NCI-H187 treated with DMSO at 0.1 percent for 48 hours (cell line): ENCODE measurements at regions not wholly inside any gene's neighbourhood (a gene's known extent, or its start where the extent isn't known, plus 50 kb on each side); places are given as distances from the start of the nearest gene placed in this dataset.
"Not testable (repeated sequence)": the region's sequence is repeated elsewhere in the genome, so short reads cannot be mapped to it uniquely, and the experiment has no call there.

Source experiments
- DNase-seq: peaks from one replicate; lab custom pipeline; 2025; lab: John Stamatoyannopoulos, UW

GRCh38 chr4:9604031-9604892, 160.0 kb downstream of the DEFB131A start:
- not testable (repeated sequence) for DNase-seq

DNA sequence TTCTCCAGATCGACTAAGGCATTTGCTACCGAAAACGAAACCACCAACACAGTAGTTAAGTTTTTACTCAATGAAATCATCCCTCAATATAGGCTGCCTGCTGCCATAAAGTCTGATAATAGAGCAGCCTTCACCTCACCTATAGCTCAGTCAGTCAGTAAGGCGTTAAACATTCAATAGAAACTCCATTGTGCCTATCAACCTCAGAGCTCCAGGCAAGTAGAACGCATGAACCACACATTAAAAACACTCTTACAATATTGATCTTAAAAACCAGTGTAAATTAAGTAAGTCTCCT, 160.6 kb downstream of the DEFB131A start:
- not testable (repeated sequence) for DNase-seq

DNA sequence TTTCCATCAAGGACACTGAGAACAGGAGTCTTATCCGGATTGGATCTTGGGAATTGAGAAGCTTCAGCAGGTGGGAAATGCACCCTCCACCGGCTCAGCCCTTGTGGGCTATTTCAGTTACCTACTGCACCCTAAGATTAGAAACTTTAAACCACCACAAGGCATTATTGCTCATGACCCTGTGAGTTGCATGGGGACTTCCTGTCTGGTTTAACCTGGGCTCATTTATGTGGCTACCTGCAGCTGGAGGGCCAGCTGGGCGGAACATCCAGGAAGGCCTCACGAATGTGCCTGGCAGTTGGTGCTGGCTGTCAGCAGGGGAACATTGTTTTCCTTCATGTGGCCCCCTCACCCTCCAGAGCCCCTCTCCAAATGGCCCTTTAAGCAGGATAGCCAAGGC, 164.1 kb downstream of the DEFB131A start:
- DNase-seq: no peak

- DNase-seq: not testable (repeated sequence)
Observed at GRCh38 chr4:9610321-9610720, 166.1 kb downstream of the DEFB131A start.

GRCh38 chr4:9611101-9611500, 166.9 kb downstream of the DEFB131A start:
- DNase-seq: no peak

- not testable (repeated sequence) for DNase-seq
Observed at GRCh38 chr4:9636411-9636810, 145.0 kb upstream of the DRD5 start.

DNA sequence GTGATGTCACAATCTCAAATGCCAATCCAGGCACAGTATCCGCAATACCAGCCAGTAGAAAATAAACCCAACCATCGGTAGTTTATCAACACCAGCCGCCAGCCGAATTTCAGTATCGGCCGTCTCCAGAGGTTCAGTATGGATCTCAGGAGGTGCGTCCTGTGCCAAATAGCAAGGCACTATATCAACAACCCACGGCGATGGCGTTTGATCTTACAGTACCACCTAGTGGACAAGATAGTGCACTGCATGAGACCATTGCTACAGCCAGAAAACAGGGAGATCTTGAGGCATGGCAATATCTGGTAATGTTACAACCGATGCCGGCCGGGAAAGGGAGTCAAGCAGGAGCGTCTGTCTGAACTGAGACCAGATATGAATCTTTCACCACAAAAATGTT, 121.8 kb upstream of the DRD5 start:
- DNase-seq: not testable (repeated sequence)

DNA sequence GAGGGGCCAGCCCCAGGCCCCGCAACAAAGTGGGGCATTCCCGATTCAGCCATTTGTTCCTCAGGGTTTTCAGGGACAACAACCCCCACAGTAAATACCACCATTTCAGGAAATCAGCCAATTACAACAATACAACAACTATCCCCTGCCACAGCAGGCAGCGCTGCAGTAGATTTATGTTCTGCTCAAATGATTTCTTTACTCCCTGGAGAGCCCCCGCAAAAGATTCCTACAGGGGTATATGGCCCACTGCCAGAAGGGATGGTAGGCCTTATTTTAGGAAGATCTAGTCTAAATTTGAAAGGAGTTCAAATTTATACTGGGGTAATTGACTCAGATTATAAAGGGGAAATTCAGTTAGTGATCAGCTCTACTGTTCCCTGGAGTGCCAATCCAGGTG, 120.5 kb upstream of the DRD5 start:
- DNase-seq: not testable (repeated sequence)

GRCh38 chr4:9670725-9671124, 110.7 kb upstream of the DRD5 start:
- DNase-seq: peak; percentile 61

DNA sequence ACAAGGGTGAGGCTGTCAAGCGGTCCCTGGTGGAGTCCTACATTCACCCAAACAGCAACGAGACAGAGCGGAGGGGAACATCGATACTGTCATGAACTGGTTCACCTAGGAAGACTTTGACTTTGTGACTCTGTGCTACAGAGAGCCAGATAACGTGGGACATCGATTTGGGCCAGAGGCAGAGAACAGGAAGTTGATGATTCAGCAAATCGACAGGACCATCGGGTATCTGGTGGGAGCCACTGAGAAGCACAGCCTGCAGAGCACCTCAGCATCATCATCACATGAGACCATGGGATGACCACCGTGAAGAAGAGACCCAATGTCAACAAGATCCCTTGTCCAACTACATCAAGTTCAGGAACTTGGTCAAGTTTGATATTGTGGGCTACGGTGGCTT, 104.1 kb upstream of the DRD5 start:
- not testable (repeated sequence) for DNase-seq

- no peak for DNase-seq
Observed at GRCh38 chr4:9679704-9680478, 101.5 kb upstream of the DRD5 start.

DNA sequence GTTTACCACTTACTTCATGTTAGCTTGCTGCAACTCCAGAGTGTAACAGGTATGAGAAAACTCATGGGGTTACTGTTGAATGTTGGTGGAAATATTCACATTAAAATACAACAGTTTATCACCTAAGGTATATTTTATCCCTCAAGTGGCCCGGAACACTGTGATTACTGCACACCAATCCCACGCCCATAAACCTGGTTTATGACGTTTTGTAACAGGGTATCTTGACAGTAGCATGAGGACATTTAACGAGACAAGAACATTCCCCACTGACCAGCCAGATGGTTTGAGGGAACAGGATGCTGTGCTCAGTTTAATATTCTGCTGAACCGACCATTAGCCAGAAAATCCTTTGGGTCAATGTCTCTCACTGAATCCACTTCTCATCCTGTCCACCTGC, 98.3 kb upstream of the DRD5 start:
- not testable (repeated sequence) for DNase-seq

GRCh38 chr4:9685016-9685415, 96.4 kb upstream of the DRD5 start:
- not testable (repeated sequence) for DNase-seq

DNA sequence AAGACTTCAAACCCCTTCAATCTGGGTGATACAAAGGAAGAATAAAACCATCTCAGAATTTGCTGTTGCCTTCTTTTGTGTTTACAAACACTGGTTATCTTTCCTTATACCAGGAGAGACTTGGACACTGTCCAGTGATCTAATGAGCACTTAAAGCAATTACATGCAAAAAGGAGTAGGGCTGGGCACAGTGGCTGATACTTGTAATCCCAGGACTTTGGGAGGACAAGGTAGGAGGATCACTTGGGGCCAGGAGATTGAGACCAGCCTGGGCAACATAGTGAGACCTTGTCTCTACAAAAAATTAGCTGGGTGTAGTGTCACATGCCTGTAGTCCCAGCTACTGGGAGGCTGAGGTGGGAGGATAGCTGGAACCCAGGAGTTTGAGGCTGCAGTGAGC, 95.7 kb upstream of the DRD5 start:
- no peak for DNase-seq

- not testable (repeated sequence) for DNase-seq
Observed at GRCh38 chr4:9690636-9691237, 90.7 kb upstream of the DRD5 start.

- peak; percentile 72 for DNase-seq
Observed at GRCh38 chr4:9691238-9692065, 90.0 kb upstream of the DRD5 start.

GRCh38 chr4:9692791-9693491, 88.5 kb upstream of the DRD5 start:
- not testable (repeated sequence) for DNase-seq

DNA sequence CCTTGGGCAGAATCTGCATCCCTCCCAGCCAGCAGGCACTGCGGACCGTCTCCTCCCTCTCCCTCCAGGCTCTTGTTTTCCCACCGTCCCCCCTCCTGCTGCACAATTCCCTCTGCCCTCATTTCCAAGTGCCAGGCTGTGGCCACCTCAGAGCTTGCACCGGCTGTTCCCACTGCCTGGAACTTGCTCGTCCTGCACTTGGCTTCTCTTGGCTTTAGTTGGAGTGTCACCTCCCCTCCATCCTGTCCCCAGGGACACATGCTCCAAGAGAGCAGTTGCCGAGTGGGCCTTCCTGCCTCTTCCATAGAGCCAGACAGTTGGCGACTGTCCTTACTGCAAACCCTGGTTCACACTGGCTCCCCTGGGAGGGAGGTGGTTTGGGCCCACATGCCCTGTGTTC, 87.0 kb upstream of the DRD5 start:
- DNase-seq: not testable (repeated sequence)

GRCh38 chr4:9695994-9696393, 85.4 kb upstream of the DRD5 start:
- DNase-seq: peak; percentile 77

- not testable (repeated sequence) for DNase-seq
Observed at GRCh38 chr4:9696561-9696960, 84.9 kb upstream of the DRD5 start.

GRCh38 chr4:9702019-9702418, 79.4 kb upstream of the DRD5 start:
- not testable (repeated sequence) for DNase-seq
